Astrocyte of the spinal cord (primary cell): ENCODE measurements at regions not wholly inside any gene's neighbourhood (a gene's known extent, or its start where the extent isn't known, plus 50 kb on each side); places are given as distances from the start of the nearest gene placed in this dataset.

ENCODE experiments used
- DNase-seq: peaks from one replicate; pipeline ENCODE4 v3.0.0; 2011; ENCODE audit warnings: low read depth, low spot score
- H3K4me3 ChIP-seq: 2 replicates; pipeline ENCODE4 v1.5.1; 2011; ENCODE audit warnings: low read depth, mild to moderate bottlenecking, low read length, moderate library complexity
- in situ Hi-C: cut with HindIII; loops from 2 replicates; pipeline ENCODE4 v1.10.0; 2017; ENCODE audit warnings: low sequenced_read_pairs
- TF ChIP-seq, protein P1 (sequence below): IDR thresholded peaks from 2 replicates; pipeline ENCODE4 v1.5.1; 2012; ENCODE audit warnings: low read depth, mild to moderate bottlenecking, low read length, inconsistent platforms

DNA sequence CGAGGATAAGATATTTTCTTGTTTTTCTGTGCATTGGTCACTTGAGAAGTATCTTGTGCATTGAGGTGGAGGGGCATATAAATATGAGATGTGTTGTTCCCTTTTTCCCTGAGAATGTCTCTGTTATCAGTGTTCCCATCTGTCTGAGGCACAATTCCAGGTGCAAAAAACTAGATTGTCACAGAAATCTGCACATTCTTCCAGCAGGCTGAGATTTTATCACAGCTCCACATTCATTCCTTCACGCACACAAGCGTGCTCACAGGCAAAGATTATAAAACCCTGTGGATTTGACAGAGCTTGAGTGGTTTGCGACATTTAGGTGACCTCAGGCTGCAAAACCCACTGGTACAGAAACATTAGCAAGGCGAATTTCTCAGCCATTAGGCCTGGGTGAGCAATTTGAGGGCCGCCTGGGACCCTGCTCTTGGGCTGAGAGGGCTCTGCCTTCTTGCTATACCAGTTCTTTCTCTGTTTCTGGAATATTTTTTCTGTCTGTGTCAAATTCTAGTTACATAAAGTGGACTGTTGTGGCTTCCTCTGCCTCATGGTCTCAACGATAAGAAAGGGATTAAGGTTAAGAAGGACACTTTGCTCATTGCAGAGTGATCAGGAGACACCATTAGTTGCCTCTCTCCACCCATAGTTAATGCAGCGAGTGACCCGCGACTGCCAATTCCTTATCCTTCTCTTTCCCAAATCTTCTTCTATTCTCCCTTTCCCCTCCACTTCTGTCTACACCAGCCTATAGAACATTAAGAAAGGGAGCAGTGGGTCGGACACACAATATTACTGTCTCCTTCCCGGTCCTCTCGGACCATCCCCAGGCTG is 86.7 kb upstream of the C1QTNF7 start:
- in situ Hi-C loops = no loop called here
- no peak for DNase-seq
- H3K4me3 ChIP-seq = no peak overlapping the region
- TF ChIP-seq, protein P1, sequence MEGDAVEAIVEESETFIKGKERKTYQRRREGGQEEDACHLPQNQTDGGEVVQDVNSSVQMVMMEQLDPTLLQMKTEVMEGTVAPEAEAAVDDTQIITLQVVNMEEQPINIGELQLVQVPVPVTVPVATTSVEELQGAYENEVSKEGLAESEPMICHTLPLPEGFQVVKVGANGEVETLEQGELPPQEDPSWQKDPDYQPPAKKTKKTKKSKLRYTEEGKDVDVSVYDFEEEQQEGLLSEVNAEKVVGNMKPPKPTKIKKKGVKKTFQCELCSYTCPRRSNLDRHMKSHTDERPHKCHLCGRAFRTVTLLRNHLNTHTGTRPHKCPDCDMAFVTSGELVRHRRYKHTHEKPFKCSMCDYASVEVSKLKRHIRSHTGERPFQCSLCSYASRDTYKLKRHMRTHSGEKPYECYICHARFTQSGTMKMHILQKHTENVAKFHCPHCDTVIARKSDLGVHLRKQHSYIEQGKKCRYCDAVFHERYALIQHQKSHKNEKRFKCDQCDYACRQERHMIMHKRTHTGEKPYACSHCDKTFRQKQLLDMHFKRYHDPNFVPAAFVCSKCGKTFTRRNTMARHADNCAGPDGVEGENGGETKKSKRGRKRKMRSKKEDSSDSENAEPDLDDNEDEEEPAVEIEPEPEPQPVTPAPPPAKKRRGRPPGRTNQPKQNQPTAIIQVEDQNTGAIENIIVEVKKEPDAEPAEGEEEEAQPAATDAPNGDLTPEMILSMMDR = no peak

DNA sequence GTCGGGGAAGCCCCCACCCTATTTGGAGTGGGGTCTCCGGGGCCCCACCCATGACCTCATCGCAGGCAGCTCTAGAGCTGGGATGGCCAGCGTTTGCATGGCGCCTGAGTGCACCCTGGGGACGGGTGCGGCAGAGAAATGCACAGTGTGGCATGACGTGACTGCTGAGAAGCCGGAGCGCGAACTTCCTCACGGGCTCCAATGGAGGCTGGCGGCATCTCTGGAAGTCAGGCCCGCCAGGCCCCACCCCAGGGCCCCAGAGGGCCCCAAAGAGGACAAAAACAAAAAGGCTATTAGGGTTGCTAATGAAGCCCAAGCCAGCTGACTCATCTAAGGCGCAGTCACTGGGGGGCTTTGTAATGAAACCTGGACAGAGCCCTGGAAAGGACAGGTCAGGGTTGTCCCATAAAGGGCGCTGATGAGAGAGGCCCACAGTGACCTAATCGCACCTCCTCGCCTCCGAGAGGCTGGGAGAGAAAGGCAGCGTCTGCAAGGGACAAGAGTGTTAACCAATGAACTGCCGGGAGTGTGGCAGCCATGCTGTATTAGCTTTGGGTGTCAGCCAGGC is 86.0 kb upstream of the C1QTNF7 start:
- in situ Hi-C loops = no loop called here
- no peak for DNase-seq
- H3K4me3 ChIP-seq = no peak overlapping the region
- TF ChIP-seq, protein P1 = no peak

DNA sequence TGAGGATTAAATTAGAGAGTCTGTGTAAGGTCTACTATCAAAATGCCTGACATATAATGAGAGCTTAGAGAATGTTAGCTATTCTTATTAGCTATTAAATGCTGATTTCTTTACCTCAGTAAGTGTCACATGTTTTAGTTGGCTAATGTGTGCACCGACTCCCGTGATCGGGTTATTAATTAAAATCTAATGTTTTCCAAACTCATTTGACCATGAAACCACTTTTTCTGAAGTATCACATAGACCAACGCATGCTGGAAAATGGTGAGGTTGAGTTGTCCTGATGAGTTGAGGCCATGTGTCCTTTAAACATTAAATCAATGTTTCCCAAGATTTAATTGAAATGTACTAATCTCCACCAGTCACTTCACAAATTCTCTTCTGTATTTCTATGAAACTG is 84.8 kb upstream of the C1QTNF7 start:
- in situ Hi-C loops = no loop called here
- TF ChIP-seq, protein P1 = no peak
- H3K4me3 ChIP-seq = no peak overlapping the region
- no peak for DNase-seq

DNA sequence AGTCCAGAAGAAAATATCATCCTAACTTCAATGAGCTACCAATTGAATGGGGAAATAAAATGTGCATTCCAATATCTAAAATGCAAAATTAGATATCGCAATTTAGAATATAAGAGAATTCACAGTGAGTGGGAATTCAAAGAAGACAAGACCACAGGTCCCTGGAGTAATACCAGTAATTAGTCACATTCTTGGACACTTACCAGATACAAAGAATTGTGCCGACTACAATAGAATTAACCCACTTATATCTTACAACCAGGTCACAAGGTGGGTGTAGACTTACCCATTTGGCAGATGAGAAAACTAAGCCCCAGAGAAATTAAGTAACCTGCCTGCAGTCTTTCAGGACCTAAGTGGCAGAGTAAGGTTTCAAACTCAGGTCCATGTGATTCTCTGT is 84.3 kb upstream of the C1QTNF7 start:
- in situ Hi-C loops = no loop called here
- TF ChIP-seq, protein P1 = no peak
- H3K4me3 ChIP-seq = no peak overlapping the region
- no peak for DNase-seq

DNA sequence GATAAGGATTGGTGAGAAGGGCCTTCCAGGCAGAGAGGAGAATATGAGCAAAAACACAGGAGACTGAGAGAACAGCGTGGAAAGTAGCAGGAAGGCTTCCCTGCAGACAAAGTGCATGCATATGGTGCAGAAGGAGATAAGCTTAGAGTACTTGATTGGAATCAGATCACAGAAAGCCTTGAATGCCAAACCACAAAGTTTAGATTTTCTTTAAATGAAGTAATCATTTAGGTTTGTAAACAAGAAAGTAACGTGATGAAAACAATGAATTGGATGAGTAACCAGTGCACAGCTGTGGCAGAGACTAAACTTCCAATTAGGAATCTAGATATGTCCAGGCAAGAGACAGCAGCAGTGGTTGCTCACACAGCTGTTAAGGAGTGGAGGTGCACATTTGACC is 83.8 kb upstream of the C1QTNF7 start:
- DNase-seq = peak; percentile 52
- in situ Hi-C loops = no loop called here
- TF ChIP-seq, protein P1 = no peak
- H3K4me3 ChIP-seq = no peak overlapping the region

DNA sequence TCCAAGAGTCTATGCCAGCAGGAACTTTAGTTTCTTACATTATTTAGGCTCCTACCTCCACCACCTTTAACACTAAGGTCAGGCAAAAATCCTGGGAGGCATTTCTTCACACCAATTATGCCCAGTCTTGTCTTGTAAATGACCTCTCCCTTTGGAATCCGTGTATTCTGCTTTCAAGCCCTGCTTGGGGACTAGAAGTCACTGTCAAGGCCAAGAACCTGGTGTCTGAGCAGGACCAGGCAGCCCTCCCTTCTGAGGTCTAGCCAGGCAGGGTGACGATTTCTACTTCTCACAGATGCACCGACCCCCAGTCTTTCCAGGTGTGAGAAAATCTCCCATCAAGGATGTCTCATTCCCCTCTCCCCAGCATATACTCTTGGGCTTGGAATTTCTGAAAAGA is 82.7 kb upstream of the C1QTNF7 start:
- TF ChIP-seq, protein P1 = no peak
- in situ Hi-C loops = no loop called here
- no peak for DNase-seq
- H3K4me3 ChIP-seq = no peak overlapping the region
